Left ventricle myocardium inferior (tissue), 1 donor: ENCODE measurements at regions not wholly inside any gene's neighbourhood (a gene's known extent, or its start where the extent isn't known, plus 50 kb on each side); places are given as distances from the start of the nearest gene placed in this dataset.
"Not testable (repeated sequence)": the region's sequence is repeated elsewhere in the genome, so short reads cannot be mapped to it uniquely, and the experiment has no call there.

Source experiments
- DNase-seq: peaks from one replicate; pipeline ENCODE4 v3.0.0-alpha.2; 2020
- H3K27ac ChIP-seq: fragments of 200-600 bp; replicated peaks from 2 replicates; pipeline ENCODE4 v1.8.0; 2021
- H3K27me3 ChIP-seq: fragments of 200-600 bp; 2 replicates; pipeline ENCODE4 v1.8.0; 2021; ENCODE audit warnings: low read depth
- H3K36me3 ChIP-seq: fragments of 200-600 bp; 2 replicates; pipeline ENCODE4 v1.8.0; 2021
- H3K4me1 ChIP-seq: fragments of 200-600 bp; 2 replicates; pipeline ENCODE4 v1.8.0; 2021
- H3K4me3 ChIP-seq: fragments of 200-600 bp; 2 replicates; pipeline ENCODE4 v1.8.0; 2021; ENCODE audit warnings: mild to moderate bottlenecking, moderate library complexity
- H3K9me3 ChIP-seq: fragments of 200-600 bp; replicated peaks from 2 replicates; pipeline ENCODE4 v1.8.0; 2021
- intact Hi-C: fragments of 100-400 bp; cut with micrococcal nuclease; formaldehyde crosslinking; loops from one replicate; pipeline ENCODE4 v1.11.0; 2022
- TF ChIP-seq, protein P1 (sequence below): fragments of 200-600 bp; IDR thresholded peaks from 2 replicates; pipeline ENCODE4 v1.8.0; 2021; ENCODE audit warnings: antibody characterized with exemption, mild to moderate bottlenecking, borderline replicate concordance
- donor health status: DM: no; HTN: yes; CAD: no; lungs with severe emphysema.

DNA sequence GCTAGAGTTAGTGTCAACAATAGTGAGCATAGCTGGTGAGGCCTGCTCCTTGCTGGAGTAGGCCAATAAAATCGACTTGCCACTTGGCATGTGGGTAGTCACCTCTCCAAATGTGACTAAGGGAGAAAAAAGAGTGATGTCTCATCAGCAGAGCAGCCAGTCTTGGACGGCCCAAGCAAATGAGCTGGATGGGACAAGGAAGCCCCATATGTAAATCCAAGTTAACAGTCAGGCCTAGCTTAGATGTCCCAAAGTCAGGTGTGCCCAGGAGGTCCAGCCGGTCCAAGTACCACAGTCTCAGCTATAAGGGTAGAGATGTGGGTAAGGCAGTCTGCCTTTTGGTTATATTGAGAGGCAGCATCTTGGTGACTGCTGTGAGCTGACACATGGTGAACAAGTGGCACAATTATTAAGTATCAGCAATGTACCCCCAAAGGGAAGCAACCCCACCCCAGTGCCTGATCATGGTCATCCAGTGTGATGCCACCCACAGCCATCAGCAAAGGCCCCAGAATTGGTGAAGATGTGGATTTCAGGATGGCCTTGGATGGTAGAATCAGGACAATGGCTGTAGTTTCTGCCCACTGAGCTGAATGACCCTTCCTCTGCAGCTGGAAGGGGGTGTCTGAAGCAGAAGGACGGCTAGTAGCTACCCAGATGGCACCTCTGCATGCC lies 83.4 kb downstream of the TNFRSF13B start:
- no peaks in the 10 kb centered on the region for H3K4me1 ChIP-seq
- no peak overlapping the region for H3K27ac ChIP-seq
- no peak for DNase-seq
- peaks cover 4% of the 10 kb centered on the region for H3K27me3 ChIP-seq
- intact Hi-C loops = no loop called here
- no peaks in the 10 kb centered on the region for H3K36me3 ChIP-seq
- TF ChIP-seq, protein P1, sequence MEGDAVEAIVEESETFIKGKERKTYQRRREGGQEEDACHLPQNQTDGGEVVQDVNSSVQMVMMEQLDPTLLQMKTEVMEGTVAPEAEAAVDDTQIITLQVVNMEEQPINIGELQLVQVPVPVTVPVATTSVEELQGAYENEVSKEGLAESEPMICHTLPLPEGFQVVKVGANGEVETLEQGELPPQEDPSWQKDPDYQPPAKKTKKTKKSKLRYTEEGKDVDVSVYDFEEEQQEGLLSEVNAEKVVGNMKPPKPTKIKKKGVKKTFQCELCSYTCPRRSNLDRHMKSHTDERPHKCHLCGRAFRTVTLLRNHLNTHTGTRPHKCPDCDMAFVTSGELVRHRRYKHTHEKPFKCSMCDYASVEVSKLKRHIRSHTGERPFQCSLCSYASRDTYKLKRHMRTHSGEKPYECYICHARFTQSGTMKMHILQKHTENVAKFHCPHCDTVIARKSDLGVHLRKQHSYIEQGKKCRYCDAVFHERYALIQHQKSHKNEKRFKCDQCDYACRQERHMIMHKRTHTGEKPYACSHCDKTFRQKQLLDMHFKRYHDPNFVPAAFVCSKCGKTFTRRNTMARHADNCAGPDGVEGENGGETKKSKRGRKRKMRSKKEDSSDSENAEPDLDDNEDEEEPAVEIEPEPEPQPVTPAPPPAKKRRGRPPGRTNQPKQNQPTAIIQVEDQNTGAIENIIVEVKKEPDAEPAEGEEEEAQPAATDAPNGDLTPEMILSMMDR = no peak
- no peak overlapping the region for H3K4me3 ChIP-seq
- H3K9me3 ChIP-seq = no peaks in the 10 kb centered on the region

DNA sequence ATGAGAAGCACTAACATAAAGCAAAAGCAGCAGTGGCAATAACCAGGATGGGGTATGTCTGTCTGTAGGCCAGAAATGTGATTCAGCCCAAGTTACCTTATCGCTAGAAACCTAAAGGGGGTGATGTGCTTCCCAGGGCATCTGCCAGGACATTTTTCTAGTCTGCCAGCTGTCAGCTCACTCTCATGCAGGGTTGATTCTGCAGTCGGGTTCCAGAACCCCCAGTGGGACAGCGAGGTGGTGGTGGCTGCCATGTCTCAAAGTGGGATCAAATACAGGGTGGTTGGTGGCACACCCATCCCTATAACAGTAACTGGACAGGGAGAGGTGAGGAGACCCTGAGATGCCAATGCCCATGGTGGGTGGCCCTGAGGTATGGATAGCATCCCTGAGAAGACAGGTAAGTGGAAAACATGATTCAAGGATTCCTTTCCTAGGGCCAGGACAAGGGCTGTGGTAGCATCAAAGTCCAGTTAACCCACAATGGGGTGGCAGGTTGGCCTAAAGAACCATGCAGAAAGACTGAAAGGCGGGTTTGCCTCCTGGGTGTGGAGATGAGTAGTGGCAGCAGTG lies 84.3 kb downstream of the TNFRSF13B start:
- Histone ChIP-seq H3K9me3 (no peaks in the 10 kb centered on the region), H3K36me3 (no peaks in the 10 kb centered on the region), H3K27me3 (peaks cover 8% of the 10 kb centered on the region), H3K4me1 (no peaks in the 10 kb centered on the region), H3K4me3 (no peak overlapping the region), H3K27ac (no peak overlapping the region)
- TF ChIP-seq, protein P1 = no peak
- DNase-seq = no peak
- intact Hi-C loops = no loop called here

DNA sequence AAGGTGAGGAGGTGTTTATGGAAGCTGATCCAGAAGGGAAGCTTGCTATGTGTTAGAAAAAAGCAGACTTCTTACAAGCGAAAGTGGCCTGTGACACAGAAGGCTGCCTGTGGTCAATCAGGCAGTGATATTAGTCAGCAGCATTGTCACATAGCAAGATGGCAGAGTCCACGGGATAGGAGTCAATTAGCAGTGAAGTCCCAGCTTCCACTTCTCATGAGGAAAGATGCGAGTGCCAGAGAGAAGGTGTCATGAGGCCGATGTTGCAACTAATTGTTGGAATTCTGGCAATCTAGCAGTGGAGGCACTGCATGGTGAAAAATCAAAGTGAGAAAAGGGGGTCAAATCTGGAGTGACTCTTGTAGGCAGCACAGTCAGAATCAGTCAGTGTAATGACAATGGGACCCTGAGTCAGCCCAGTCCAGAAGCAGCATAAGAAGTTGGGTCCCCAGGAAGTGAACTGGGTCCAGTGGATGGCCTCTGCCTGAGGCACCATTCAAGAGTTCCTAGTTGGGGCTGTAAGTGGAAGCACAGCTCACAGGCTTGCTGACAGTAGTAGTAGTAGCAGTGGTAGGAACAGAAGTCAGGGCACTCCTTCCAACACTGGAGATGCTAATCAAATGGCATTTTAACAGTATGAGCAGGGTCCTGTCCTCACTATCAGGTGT lies 85.1 kb downstream of the TNFRSF13B start:
- Histone ChIP-seq H3K36me3 (no peaks in the 10 kb centered on the region), H3K4me1 (no peaks in the 10 kb centered on the region), H3K4me3 (no peak overlapping the region), H3K27me3 (peaks cover 10% of the 10 kb centered on the region), H3K9me3 (no peaks in the 10 kb centered on the region), H3K27ac (no peak overlapping the region)
- DNase-seq = no peak
- intact Hi-C loops = no loop called here
- TF ChIP-seq, protein P1 = no peak

DNA sequence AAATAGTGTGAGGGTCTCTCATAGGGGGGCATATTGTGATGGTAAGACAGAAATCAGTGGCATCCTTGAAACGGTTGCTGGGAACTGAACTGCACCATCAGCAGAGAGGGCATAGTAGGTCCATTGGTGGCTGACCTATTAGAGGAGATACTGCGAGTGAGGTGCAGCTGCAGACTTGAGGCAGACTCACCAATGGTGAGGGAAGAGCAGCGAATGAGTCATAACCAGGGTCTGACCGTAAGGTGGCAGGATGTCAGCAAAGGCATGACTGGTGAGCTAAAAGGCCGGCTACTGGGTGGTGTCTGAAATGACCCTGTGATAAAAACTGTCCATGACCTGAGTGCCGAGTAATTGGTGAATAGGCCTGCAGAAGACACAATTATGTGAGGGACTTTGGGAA lies 86.7 kb downstream of the TNFRSF13B start:
- H3K36me3 ChIP-seq, DNase-seq, H3K27ac ChIP-seq, H3K4me3 ChIP-seq, intact Hi-C loops, H3K9me3 ChIP-seq, H3K4me1 ChIP-seq: not testable (repeated sequence)
- peaks cover 16% of the 10 kb centered on the region for H3K27me3 ChIP-seq

DNA sequence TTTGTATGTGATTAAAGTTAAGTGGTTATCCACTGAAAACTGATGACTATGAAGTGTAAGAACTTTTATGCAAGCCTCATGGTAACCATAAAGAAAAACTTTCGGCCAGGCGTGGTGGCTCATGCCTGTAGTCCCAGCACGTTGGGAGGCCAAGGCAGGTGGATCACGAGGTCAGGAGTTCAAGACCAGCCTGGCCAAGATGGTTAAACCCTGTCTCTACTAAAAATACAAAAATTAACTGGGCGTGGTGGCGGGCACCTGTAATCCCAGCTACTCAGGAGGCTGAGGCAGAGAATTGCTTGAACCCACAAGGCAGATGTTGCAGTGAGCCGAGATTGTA lies 89.0 kb downstream of the TNFRSF13B start:
- intact Hi-C loops, H3K9me3 ChIP-seq, H3K27ac ChIP-seq, H3K4me3 ChIP-seq, DNase-seq, H3K4me1 ChIP-seq, H3K36me3 ChIP-seq: not testable (repeated sequence)
- peaks cover 25% of the 10 kb centered on the region for H3K27me3 ChIP-seq

DNA sequence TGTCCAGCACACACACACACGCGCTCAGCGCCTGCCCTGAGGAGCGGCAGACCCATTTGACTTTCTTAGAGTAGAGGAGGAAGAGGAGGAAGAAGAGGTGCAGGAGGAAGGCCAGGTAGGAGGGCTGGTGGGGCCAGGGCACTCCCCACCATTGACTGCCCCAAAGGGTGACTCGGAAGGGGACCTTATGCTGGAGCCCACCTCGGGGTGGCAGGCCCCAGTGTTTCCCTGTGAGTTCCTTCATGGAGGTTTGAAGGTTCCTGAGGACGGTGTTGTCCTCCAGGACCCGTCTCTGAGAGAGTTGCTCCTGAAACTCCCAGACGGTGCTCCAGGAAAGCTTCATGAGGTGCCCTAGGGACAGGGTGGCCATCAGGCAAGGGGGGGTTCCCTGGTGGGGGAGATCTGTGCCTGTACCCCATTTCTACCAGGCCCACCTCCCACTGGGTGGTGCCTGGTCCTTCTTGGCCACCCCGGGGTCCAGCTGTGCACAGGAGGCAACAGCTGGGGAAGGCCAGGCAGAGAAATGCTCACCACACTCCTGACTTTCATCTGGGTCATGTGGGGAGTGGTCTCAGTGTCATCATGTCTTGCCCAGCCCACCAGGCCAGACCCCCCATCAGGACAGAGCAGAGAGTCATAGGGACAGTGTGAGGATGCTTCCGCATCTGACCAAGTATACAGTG lies 89.5 kb downstream of the TNFRSF13B start:
- no peak overlapping the region for H3K4me3 ChIP-seq
- no peaks in the 10 kb centered on the region for H3K4me1 ChIP-seq
- no peak for DNase-seq
- H3K9me3 ChIP-seq = peaks cover 7% of the 10 kb centered on the region
- peaks cover 25% of the 10 kb centered on the region for H3K27me3 ChIP-seq
- TF ChIP-seq, protein P1 = no peak
- intact Hi-C loops = no loop called here
- H3K27ac ChIP-seq = no peak overlapping the region
- H3K36me3 ChIP-seq = no peaks in the 10 kb centered on the region
